GM12891 (cell line): ENCODE measurements at regions not wholly inside any gene's neighbourhood (a gene's known extent, or its start where the extent isn't known, plus 50 kb on each side); places are given as distances from the start of the nearest gene placed in this dataset.

Experiments used
- PAX5 ChIP-seq: IDR thresholded peaks from 2 replicates; pipeline ENCODE4 v1.6.1; 2011; ENCODE audit warnings: low read length, moderate library complexity, mild to moderate bottlenecking; ENCODE audit not compliant: insufficient read depth, severe bottlenecking
- POLR2A ChIP-seq: IDR thresholded peaks from 2 replicates; pipeline ENCODE4 v1.6.1; 2011; ENCODE audit warnings: low read depth, low read length, control low read depth
- SPI1 ChIP-seq: IDR thresholded peaks from 2 replicates; pipeline ENCODE4 v1.6.1; 2011; ENCODE audit warnings: low read depth, low read length, control low read depth

DNA sequence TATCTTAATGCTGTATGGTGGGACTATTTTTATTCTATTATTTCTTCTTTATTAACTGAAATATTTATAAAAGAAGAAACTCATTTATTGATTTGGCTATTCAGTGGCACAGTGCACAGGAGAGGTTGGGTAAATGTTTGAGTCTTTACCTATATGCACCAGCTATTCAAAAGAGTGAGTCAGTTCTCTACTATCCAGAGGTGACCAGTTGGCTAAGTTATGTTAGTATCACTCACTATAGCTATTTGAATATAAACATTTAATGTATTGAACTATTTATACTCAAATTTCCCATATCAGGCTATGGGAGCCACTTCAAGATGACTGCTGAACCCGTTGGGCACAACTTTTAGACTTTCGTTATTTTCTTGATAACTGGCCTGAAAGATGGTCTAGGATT, 106.1 kb upstream of the VEGFC start:
- TF ChIP-seq PAX5 (no peak), POLR2A (no peak), SPI1 (no peak)
